VCaP (cell line): ENCODE measurements at regions not wholly inside any gene's neighbourhood (a gene's known extent, or its start where the extent isn't known, plus 50 kb on each side); places are given as distances from the start of the nearest gene placed in this dataset.

Source experiments
- H3K27ac ChIP-seq: fragments of 450-650 bp; 2 replicates; pipeline ENCODE4 v1.5.1; 2017
- TF ChIP-seq, protein P1 (sequence below): fragments of 450-650 bp; conservative IDR thresholded peaks from 2 replicates; pipeline ENCODE4 v1.5.1; 2017; ENCODE audit warnings: mild to moderate bottlenecking, moderate library complexity

DNA sequence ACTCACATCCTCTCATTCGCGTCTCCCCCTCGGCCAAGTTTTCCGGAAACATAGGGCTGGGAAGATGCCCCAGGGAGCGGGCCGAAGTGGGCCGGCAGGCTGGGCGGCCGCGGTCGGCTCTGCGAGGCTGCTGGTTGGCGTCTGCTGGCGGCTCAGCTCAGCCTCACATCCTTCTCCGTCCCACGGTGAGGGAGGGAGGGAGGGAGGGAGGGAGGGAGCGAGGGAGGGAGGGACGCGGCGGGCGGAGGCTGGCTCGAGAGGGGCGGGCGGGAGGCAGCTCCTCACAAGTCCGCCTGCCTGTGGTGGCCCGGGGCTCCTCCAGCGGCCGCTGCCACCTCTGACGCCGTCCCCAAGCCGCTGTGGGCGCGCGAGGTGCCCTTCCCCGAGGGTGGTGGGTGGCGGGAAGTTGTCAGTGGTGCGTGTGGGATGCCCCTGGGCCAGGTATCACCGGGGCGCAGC lies 93.8 kb downstream of the RFLNA start:
- TF ChIP-seq, protein P1, sequence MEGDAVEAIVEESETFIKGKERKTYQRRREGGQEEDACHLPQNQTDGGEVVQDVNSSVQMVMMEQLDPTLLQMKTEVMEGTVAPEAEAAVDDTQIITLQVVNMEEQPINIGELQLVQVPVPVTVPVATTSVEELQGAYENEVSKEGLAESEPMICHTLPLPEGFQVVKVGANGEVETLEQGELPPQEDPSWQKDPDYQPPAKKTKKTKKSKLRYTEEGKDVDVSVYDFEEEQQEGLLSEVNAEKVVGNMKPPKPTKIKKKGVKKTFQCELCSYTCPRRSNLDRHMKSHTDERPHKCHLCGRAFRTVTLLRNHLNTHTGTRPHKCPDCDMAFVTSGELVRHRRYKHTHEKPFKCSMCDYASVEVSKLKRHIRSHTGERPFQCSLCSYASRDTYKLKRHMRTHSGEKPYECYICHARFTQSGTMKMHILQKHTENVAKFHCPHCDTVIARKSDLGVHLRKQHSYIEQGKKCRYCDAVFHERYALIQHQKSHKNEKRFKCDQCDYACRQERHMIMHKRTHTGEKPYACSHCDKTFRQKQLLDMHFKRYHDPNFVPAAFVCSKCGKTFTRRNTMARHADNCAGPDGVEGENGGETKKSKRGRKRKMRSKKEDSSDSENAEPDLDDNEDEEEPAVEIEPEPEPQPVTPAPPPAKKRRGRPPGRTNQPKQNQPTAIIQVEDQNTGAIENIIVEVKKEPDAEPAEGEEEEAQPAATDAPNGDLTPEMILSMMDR = no peak
- peak overlapping the region; percentile 95 for H3K27ac ChIP-seq

DNA sequence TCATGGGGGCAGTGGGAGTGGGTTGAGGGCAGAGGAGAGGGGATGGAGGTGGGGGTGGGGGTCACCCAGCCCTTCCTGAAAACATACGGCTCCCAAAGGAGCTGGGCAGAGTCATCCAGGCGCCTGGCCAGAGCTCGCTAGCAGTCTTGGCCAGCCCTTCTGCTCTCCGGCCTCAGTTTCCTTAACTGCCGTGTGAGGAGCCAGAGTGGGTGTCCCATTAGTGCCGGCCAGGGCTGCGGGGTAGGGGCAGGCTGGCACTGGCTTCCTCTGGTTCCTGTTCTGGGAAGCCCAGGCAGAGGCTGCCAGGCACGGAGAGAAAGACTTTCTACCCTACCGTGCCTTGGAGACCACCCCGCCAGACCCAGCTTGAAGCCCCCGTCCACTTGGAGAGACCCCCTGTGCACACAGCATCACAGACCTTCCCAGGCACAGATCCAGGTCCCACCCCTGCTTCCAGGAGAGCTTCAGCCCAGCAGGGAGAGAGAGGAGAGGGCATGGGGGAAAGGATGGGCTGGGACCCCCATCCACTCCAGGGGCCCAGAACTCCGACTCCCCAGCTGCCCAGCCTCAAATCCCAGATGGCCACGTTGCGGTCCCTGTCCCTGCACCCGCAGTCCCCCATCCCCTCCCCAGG lies 93.3 kb downstream of the RFLNA start:
- peak overlapping the region; percentile 95 for H3K27ac ChIP-seq
- TF ChIP-seq, protein P1 = no peak

DNA sequence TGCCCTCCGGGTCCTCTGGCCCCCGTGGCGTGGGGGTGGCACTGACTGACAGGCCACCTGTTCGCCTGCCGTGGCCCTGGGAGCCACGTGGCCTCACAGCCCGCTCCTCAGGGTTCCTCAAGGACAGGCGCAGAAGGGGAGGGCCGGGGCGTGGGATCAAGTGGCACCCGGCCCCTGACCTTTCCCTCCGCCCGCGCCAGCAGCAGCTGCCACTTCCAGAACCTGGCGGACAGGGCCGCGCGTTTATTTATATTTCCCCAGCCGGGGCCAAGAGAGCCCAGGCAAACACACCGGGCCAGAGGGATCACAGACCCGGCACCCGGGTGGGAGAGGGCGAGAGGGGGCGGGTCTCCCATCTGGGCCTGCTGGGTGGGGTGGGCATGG lies 92.6 kb downstream of the RFLNA start:
- peak overlapping the region; percentile 95 for H3K27ac ChIP-seq
- TF ChIP-seq, protein P1 = no peak

DNA sequence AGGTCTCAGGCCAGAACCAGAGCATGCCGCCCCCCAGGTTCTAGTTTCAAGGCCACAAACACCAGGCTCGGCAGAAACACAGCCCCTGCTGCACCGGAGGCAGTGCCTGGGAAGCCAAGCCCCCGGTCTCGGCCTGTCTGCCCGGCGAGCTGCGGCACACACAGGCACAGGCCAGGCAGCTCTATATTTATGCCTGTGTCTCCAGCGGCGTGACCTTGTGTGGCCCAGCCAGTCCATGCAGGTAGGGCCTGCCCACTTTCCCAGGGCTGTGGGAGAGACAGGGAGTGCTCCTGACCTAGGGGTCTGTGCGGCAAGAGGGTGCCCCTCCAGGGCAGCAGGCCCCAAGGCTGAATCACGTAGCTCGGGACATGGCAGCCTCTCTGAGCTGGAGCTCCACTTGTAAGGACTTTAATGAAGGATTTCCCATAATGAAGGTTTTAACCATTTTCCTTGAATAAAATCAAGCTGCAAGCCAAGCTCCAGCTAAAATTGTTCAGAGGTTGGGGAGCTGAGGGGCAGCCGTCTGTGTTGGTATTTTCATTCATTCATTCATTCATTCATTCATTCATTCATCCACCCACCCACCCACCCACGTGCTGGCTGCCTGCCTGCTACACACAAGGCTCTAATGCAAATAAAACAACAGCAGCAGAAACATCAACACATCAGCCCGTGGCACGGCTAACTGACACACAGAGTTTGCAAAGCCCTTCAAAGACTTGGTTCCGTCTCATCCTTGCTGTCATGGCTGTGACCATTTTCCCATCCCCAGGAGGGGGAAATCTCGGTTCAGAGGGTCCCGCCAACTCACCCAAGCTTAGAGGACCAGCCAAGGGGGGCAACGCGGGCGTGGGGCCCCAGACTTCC lies 92.0 kb downstream of the RFLNA start:
- H3K27ac ChIP-seq = peak overlapping the region; percentile 95
- TF ChIP-seq, protein P1 = no peak

DNA sequence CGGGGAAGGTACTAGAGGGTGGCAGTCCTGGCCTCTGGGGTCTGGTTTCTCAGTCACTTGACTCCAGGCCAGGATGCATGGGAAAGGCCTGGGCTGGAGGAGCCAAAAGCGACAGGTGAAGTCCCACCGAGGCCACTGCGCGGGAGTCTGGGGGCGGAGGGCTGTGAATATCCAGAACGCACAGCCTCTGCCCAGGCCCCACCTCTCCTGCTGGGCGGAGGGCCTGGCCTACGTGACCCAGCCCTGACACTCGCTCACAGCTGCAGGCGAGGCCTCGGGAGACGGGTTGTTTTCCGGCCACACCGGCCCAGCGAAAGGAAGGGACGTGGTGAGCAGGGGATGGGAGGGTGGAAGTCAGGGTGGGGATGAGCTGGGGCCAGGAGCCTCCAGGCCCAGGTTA lies 91.2 kb downstream of the RFLNA start:
- H3K27ac ChIP-seq = peak overlapping the region; percentile 95
- TF ChIP-seq, protein P1 = no peak

DNA sequence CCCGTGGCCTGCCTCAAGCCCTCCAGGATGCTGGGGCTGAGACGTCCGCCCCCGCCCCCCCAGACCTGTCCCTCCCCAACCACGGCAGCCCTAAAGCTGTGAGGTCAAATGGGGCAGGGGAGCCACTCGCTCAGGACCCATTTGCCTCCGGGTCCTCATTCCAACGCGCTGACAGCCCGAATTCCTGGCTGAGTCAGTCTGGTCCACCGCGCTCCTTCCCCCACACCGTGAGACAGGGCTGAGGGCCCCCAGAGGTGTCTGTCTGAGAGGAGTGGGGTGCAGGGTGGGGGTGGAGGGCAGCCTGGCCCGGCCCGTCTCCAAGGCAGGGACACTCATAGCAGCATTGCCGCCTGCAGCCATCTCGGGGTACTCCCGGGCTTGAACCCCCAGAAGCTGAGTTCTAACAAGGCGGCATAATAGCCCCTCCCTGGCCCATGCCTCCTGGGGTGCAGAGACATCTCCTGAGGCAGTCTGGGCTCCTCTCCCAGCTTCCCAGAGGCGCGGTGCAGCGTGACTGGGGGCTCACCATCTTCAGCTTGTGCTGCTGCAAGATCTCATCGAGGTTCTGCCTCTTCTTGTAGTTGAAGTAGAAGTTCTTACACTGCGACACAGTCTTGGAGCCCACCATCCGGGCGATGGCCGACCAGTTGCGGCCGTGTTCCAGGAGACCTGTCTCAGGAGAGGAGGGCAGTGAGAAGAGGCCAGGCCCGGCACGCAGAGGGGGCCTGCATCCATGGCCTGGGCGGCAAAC lies 90.5 kb downstream of the RFLNA start:
- H3K27ac ChIP-seq = peak overlapping the region; percentile 95; the same call in 1 of the 2 replicates
- TF ChIP-seq, protein P1 = no peak
